OCI-LY1 (cell line): ENCODE measurements at regions not wholly inside any gene's neighbourhood (a gene's known extent, or its start where the extent isn't known, plus 50 kb on each side); places are given as distances from the start of the nearest gene placed in this dataset.
"Not testable (repeated sequence)": the region's sequence is repeated elsewhere in the genome, so short reads cannot be mapped to it uniquely, and the experiment has no call there.

Experiments used
- EZH2 ChIP-seq: fragments of 200-600 bp; sonication (generic), shearing (Covaris generic); IDR thresholded peaks from 2 replicates; pipeline ENCODE4 v1.8.0; 2017; ENCODE audit warnings: borderline replicate concordance, mixed run types, mild to moderate bottlenecking, antibody characterized with exemption, low read length, moderate library complexity, mixed read lengths
- TF ChIP-seq, protein P1 (sequence below): fragments of 200-600 bp; sonication (generic), shearing (Covaris generic); IDR thresholded peaks from 2 replicates; pipeline ENCODE4 v1.5.1; 2017; ENCODE audit warnings: mild to moderate bottlenecking, antibody characterized with exemption, low read length, moderate library complexity, mixed read lengths

DNA sequence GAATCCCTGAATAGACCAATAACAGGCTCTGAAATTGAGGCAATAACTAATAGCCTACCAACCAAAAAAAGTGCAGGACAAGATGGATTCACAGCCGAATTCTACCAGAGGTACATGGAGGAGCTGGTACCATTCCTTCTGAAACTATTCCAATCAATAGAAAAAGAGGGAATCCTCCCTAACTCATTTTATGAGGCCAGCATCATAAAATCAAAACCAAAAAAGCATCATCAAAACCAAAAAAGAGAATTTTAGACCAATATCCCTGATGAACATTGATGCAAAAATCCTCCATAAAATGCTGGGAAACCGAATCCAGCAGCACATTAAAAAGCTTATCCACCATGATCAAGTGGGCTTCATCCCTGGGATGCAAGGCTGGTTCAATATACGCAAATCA lies 246.2 kb upstream of the THUMPD2 start:
- TF ChIP-seq, protein P1, sequence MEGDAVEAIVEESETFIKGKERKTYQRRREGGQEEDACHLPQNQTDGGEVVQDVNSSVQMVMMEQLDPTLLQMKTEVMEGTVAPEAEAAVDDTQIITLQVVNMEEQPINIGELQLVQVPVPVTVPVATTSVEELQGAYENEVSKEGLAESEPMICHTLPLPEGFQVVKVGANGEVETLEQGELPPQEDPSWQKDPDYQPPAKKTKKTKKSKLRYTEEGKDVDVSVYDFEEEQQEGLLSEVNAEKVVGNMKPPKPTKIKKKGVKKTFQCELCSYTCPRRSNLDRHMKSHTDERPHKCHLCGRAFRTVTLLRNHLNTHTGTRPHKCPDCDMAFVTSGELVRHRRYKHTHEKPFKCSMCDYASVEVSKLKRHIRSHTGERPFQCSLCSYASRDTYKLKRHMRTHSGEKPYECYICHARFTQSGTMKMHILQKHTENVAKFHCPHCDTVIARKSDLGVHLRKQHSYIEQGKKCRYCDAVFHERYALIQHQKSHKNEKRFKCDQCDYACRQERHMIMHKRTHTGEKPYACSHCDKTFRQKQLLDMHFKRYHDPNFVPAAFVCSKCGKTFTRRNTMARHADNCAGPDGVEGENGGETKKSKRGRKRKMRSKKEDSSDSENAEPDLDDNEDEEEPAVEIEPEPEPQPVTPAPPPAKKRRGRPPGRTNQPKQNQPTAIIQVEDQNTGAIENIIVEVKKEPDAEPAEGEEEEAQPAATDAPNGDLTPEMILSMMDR: not testable (repeated sequence)
- not testable (repeated sequence) for TF ChIP-seq EZH2
